UCSD-AML1 (cell line): ENCODE measurements at regions not wholly inside any gene's neighbourhood (a gene's known extent, or its start where the extent isn't known, plus 50 kb on each side); places are given as distances from the start of the nearest gene placed in this dataset.
"Not testable (repeated sequence)": the region's sequence is repeated elsewhere in the genome, so short reads cannot be mapped to it uniquely, and the experiment has no call there.

Experiments used
- DNase-seq: peaks from one replicate; lab custom pipeline; 2025; ENCODE audit not compliant: unreplicated experiment; lab: John Stamatoyannopoulos, UW

DNA sequence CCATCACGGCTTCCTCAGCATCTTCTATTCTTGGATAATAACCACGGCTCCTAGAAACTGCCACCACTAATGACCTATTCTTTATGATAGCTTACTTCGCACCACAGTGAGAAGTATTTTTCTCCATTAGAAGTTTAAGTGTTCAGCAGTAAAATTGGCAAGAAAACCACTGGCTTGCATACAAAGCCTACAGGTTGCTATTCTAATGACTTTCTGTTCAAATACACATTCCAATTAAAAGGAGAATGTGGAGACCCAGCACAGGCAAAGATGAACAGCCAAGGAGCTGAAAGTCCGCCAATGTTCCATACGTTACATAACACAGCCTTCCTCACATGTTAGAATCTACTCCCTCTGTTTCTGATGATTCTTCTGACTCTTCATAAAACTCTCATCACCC is 875.0 kb upstream of the PRKX start:
- DNase-seq: no peak

- no peak for DNase-seq
Observed at GRCh38 chrX:4588056-4588455, 874.6 kb upstream of the PRKX start.

DNA sequence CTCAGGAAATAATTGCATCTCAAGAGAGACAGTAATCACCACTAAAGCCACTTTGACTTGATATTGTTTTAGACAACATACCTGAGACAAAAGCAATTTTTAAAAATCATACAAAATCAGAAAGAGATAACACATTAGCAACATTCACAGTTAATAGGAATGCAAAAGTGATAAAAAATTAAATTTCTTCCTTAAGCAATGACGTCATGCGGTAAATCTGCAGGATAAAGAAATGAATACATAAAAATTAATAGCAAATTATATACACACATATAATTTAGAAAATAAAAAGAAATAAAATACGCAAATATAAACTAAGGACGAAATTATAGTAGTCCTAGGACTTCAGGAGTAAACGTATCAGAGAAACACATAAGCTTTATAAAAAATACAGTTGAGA is 866.5 kb upstream of the PRKX start:
- DNase-seq: no peak

DNA sequence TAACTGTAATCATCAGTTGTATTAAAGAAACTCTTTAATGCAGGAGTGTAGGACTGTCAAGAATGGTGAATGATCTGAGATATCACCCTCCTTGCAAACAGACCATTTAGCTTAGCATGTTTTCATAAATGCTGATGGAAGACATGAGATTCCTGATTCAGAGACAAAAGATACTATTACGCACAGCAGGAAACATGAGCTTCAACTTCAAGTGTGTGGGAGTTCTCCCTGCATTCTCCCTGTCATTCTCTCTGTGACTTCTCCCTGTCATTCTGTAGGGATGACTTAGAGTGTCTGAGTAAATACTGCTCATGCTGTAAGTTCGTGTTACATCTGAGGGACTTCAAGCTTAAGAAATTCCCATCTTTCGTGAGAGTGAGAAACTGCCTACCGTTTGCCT is 866.0 kb upstream of the PRKX start:
- no peak for DNase-seq

- DNase-seq: no peak
Observed at GRCh38 chrX:4572691-4573090, 859.2 kb upstream of the PRKX start.

GRCh38 chrX:4570151-4570550 is 856.7 kb upstream of the PRKX start:
- no peak for DNase-seq

DNA sequence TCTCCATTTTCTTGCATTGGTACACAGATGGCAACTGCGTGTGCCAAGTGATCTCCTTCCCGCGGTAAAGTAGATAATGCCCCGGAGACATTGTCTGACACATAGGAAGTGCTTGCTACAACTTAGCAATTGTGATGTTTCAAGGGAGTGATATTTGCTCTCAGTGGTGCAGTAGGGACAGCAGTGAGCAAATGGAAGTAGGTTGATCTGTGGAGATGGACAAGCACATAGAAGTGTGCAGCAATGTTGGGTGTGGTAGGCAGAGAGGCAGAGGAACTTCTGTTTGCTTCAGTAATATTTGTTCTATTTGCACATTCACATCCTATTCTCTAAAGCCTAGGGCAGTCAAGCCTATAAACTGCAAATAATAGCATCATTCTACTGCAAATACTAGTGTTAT is 846.7 kb upstream of the PRKX start:
- DNase-seq: no peak

- DNase-seq: no peak
Observed at GRCh38 chrX:4550018-4550417, 836.6 kb upstream of the PRKX start.

GRCh38 chrX:4547213-4547836 is 833.9 kb upstream of the PRKX start:
- peak; percentile 53 for DNase-seq

- DNase-seq: not testable (repeated sequence)
Observed at GRCh38 chrX:4546178-4546577, 832.7 kb upstream of the PRKX start.

GRCh38 chrX:4528247-4528646 is 814.8 kb upstream of the PRKX start:
- DNase-seq: no peak

DNA sequence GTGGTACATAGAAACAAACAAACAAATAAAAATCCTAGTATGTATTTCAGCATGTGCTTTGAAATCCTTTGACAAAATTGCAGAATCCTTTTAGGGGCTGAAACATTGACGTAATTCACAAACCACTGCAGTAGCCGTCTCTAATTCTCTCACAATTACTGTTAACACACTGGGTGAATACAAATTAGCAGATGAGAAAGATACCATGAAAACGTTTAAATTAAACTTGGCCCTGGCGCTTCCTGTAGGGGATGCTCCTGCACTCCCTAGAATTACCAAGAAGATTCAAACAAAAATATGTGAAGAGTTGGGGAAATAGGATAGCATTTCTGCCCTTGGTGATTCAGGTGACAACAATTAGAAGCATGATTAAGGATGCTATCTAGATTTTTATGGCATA is 772.5 kb upstream of the PRKX start:
- no peak for DNase-seq

DNA sequence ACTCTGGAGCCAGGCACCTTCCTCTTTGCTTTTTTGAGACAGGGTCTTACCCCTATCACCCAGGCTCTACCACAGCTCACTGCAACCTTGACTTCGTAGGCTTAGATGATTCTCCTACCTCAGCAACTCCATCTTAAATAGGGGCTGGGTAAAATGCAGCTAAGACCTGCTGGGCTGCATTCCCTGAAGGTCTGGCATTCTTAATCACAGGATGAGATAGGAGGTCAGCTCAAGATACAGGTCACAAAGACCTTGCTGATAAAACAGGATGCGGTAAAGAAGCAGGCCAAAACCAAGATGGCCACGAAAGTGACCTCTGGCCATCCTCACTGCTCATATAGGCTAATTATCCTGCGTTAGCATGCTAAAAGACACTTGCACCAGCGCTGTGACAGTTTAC is 770.8 kb upstream of the PRKX start:
- DNase-seq: peak; percentile 14

DNA sequence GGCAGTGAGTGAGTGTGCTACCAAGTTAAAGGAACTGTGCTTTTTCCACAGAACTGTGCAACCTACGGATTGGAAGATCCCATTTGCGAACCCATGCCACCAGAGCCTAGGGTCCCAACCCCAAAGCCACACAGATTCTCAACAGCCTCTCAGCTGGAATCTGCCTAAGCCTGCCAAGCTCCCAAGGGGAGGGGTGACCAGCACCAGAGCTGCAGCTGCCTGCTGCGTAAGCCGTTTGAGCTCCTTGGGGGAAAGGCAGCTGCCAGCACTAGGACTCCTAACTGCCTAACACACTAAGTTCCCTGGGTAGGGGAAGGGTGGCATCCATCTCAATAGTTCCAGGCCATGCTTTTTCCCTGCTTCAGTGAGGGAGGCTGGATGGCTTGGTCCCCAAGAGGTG is 738.1 kb upstream of the PRKX start:
- no peak for DNase-seq

- no peak for DNase-seq
Observed at GRCh38 chrX:4450177-4450576, 736.7 kb upstream of the PRKX start.

DNA sequence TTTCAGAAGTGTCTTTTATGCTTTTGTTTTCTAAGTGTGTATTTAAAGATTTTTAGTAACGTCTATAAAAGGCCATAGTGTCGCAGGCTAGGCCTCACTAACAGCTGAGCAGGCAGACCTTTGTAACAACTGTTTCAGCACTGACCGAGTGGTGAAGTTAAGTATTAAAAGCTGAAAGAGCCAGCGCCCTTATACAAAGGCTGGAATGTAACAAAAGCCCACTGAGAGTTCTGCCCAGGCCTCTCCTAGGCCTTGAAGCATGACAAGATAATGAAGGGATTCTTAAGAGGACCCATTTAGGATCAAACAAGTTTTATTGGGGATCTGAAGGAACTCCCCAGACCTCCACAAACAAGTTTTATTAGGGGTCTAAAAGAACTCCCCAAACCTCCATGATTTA is 722.5 kb upstream of the PRKX start:
- DNase-seq: no peak

GRCh38 chrX:4397471-4397870 is 684.0 kb upstream of the PRKX start:
- DNase-seq: no peak

GRCh38 chrX:4382273-4382672 is 668.8 kb upstream of the PRKX start:
- DNase-seq: no peak

DNA sequence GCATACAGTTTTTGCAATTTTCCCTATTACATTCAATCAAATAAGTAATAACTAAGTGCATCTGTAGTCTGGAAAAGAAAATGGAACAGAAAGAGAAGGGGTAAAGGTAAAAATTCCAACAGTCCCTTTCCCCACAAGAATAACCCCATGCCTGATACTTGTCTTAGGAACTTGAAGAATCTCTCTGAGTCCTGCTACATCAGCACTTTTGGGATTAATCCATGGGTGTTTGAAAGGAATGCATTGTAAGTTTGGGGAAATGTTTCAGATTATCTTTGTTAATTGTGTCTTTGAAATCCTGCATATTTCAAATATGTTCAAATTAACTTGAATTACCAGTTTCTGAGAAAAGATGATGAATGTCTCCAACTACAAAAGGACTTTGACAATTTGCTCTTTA is 667.3 kb upstream of the PRKX start:
- no peak for DNase-seq

GRCh38 chrX:4379071-4379470 is 665.6 kb upstream of the PRKX start:
- no peak for DNase-seq

- no peak for DNase-seq
Observed at GRCh38 chrX:4373791-4374190, 660.3 kb upstream of the PRKX start.

- no peak for DNase-seq
Observed at GRCh38 chrX:4358577-4358976, 645.1 kb upstream of the PRKX start.

DNA sequence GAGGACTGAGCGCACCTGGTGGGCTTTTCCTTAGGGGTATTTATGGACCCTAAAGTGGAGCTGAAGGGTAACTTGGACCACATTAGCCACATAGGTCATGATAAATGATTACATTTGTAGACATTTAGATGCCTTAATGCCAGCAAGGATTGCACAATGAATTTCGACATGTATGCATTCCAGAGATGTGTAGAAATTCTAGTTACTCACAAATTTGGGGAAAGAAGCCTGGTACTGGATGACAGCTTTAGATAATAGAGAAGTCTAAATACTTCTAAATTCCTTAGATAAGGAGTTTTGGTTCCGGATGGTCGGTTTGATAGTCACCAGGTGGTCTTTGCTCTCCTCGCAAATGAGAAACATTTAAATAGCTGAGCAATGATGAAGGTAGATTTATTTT is 609.5 kb upstream of the PRKX start:
- DNase-seq: no peak
